ENCODE measurements at regions not wholly inside any gene's neighbourhood (a gene's known extent, or its start where the extent isn't known, plus 50 kb on each side); places are given as distances from the start of the nearest gene placed in this dataset.

- H3K4me3 ChIP-seq (ENCODE audit: low read depth in 2 of 2, low read length in 1 of 2): no peak overlapping the region
- H3F3A ChIP-seq (replicated peaks; ENCODE audit: insufficient read depth): no peaks in the 10 kb centered on the region
- TF ChIP-seq ELF1 (IDR thresholded peaks at IDR 0.05) (no peak), MEF2A (IDR thresholded peaks at IDR 0.05; ENCODE audit: borderline replicate concordance, low read depth) (no peak)
- H2AFZ ChIP-seq (ENCODE audit: low read depth): no peak overlapping the region
- no peaks in the 10 kb centered on the region for H3K36me3 ChIP-seq (replicated peaks in 1 of 2; ENCODE audit: control insufficient read depth in 1 of 2, insufficient read depth in 2 of 2, low read length in 1 of 2)
- no peak for DNase-seq
- H3K27ac ChIP-seq (ENCODE audit: low read depth in 2 of 2, low read length in 1 of 2): no peak overlapping the region
- WGBS (ENCODE audit: low lambda C conversion rate): 83% methylated on average over 4 of the region's 4 CpGs
- POLR2A ChIA-PET: no interaction called here
- no peaks in the 10 kb centered on the region for H4K20me1 ChIP-seq (ENCODE audit: insufficient read depth)
- H3K9me3 ChIP-seq: no peaks in the 10 kb centered on the region
- H3K4me2 ChIP-seq: no peak overlapping the region
- no peaks in the 10 kb centered on the region for H3K9me2 ChIP-seq
- CTCF ChIA-PET: no interaction called here
- H3K9ac ChIP-seq: no peak overlapping the region
- H3K27me3 ChIP-seq (ENCODE audit: insufficient read depth): no peaks in the 10 kb centered on the region
- H3K4me1 ChIP-seq (ENCODE audit: control insufficient read depth in 1 of 2, insufficient read depth in 2 of 2, low read depth in 1 of 2, low read length in 1 of 2): peaks cover 0 to 3% of the 10 kb centered on the region in 2 experiments; a peak in 1 of 4 replicates
- no peaks in the 10 kb centered on the region for H3K79me2 ChIP-seq (ENCODE audit: insufficient read depth)
These were observed 536.0 kb upstream of the JARID2 start for GRCh38 chr6:14709900-14710299.

- no peaks in the 10 kb centered on the region for H4K20me1 ChIP-seq (ENCODE audit: insufficient read depth)
- DNase-seq: no peak
- H3K79me2 ChIP-seq (ENCODE audit: insufficient read depth): no peaks in the 10 kb centered on the region
- no peaks in the 10 kb centered on the region for H3K9me2 ChIP-seq
- no peak overlapping the region for H2AFZ ChIP-seq (ENCODE audit: low read depth)
- 74% methylated on average over 5 of the region's 5 CpGs for WGBS (ENCODE audit: low lambda C conversion rate)
- H3K36me3 ChIP-seq (replicated peaks in 1 of 2; ENCODE audit: control insufficient read depth in 1 of 2, insufficient read depth in 2 of 2, low read length in 1 of 2): no peaks in the 10 kb centered on the region
- POLR2A ChIA-PET: no interaction called here
- peaks cover 0 to 3% of the 10 kb centered on the region in 2 experiments; a peak in 1 of 4 replicates for H3K4me1 ChIP-seq (ENCODE audit: control insufficient read depth in 1 of 2, insufficient read depth in 2 of 2, low read depth in 1 of 2, low read length in 1 of 2)
- CTCF ChIA-PET: interaction anchor here (1.0 to 1.2 kb wide), 3 partner anchors 9 to 13 kb away, joined by 3 to 4 read pairs (median 4); no protein-coding TSS in a partner anchor
- H3K4me2 ChIP-seq: no peak overlapping the region
- no peak overlapping the region for H3K4me3 ChIP-seq (ENCODE audit: low read depth in 2 of 2, low read length in 1 of 2)
- H3K27me3 ChIP-seq (ENCODE audit: insufficient read depth): no peaks in the 10 kb centered on the region
- peak overlapping the region in 1 of 2 experiments; percentile 33; a peak in 1 of 4 replicates for H3K27ac ChIP-seq (ENCODE audit: low read depth in 2 of 2, low read length in 1 of 2)
- no peak for TF ChIP-seq NFIC (IDR thresholded peaks at IDR 0.05; ENCODE audit: borderline replicate concordance)
- TF ChIP-seq USF2 (IDR thresholded peaks at IDR 0.05; ENCODE audit: borderline replicate concordance, low read depth, low read length): no peak
- no peak for TF ChIP-seq JUND (IDR thresholded peaks at IDR 0.05)
- TF ChIP-seq PBX3 (IDR thresholded peaks at IDR 0.05): no peak
- TF ChIP-seq IRF3 (IDR thresholded peaks at IDR 0.05; ENCODE audit: low read depth, low read length): no peak
- TF ChIP-seq FOSL2 (IDR thresholded peaks at IDR 0.05; ENCODE audit: borderline replicate concordance, low read depth): no peak
- no peak for TF ChIP-seq EZH2phosphoT487 (IDR thresholded peaks at IDR 0.05; ENCODE audit: borderline replicate concordance, low read depth)
- TF ChIP-seq RFX5 (IDR thresholded peaks at IDR 0.05; ENCODE audit: low read length): no peak
- no peak for TF ChIP-seq EP300 (IDR thresholded peaks at IDR 0.05; ENCODE audit: borderline replicate concordance in 1 of 2, low read depth in 1 of 2, low read length in 1 of 2)
- no peak for TF ChIP-seq FOXM1 (IDR thresholded peaks at IDR 0.05; ENCODE audit: low read depth)
- TF ChIP-seq POLR2AphosphoS5 (IDR thresholded peaks at IDR 0.05; ENCODE audit: low read depth, low read length): no peak
- no peak for TF ChIP-seq SIN3A (IDR thresholded peaks at IDR 0.05; ENCODE audit: borderline replicate concordance, low read depth, low read length)
- TF ChIP-seq TAF1 (IDR thresholded peaks at IDR 0.05; ENCODE audit: borderline replicate concordance, low read depth, low read length): no peak
- TF ChIP-seq MXI1 (IDR thresholded peaks at IDR 0.05; ENCODE audit: low read depth, low read length): no peak
- TF ChIP-seq, protein P1, sequence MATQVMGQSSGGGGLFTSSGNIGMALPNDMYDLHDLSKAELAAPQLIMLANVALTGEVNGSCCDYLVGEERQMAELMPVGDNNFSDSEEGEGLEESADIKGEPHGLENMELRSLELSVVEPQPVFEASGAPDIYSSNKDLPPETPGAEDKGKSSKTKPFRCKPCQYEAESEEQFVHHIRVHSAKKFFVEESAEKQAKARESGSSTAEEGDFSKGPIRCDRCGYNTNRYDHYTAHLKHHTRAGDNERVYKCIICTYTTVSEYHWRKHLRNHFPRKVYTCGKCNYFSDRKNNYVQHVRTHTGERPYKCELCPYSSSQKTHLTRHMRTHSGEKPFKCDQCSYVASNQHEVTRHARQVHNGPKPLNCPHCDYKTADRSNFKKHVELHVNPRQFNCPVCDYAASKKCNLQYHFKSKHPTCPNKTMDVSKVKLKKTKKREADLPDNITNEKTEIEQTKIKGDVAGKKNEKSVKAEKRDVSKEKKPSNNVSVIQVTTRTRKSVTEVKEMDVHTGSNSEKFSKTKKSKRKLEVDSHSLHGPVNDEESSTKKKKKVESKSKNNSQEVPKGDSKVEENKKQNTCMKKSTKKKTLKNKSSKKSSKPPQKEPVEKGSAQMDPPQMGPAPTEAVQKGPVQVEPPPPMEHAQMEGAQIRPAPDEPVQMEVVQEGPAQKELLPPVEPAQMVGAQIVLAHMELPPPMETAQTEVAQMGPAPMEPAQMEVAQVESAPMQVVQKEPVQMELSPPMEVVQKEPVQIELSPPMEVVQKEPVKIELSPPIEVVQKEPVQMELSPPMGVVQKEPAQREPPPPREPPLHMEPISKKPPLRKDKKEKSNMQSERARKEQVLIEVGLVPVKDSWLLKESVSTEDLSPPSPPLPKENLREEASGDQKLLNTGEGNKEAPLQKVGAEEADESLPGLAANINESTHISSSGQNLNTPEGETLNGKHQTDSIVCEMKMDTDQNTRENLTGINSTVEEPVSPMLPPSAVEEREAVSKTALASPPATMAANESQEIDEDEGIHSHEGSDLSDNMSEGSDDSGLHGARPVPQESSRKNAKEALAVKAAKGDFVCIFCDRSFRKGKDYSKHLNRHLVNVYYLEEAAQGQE (IDR thresholded peaks at IDR 0.05; ENCODE audit: low read depth, low read length): no peak
- TF ChIP-seq GABPA (IDR thresholded peaks at IDR 0.05; ENCODE audit: low read depth): no peak
- TF ChIP-seq YY1 (IDR thresholded peaks at IDR 0.05; ENCODE audit: low read depth): no peak
- H3F3A ChIP-seq (replicated peaks; ENCODE audit: insufficient read depth): no peaks in the 10 kb centered on the region
- no peaks in the 10 kb centered on the region for H3K9me3 ChIP-seq
- no peak overlapping the region for H3K9ac ChIP-seq
These were observed 535.4 kb upstream of the JARID2 start for GRCh38 chr6:14710421-14710820.

Data from SK-N-SH (cell line).